ENCODE measurements at regions not wholly inside any gene's neighbourhood (a gene's known extent, or its start where the extent isn't known, plus 50 kb on each side); places are given as distances from the start of the nearest gene placed in this dataset.
"Not testable (repeated sequence)": the region's sequence is repeated elsewhere in the genome, so short reads cannot be mapped to it uniquely, and the experiment has no call there.

DNA sequence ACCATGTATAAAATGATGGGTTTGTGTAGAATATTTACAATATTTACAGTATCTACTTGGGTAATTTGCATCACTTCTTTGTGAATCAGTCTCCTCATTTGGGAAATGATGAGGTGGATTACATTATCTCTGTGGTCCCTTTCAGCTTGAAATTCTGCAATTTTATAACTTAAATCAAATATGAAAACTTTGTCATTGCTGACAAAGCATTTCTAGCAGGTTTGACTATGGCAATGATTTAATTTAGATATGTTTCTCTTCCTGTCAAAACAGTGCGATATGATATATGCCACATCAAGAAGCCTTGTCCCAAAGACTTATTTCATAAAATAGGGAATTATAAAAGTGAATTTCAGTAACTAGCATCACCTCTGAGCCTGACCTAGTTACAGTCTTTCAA is 315.8 kb upstream of the MEIS2 start:
- DNase-seq (ENCODE audit: low spot score): no peak

- no peak for DNase-seq (ENCODE audit: low spot score)
Measured at GRCh38 chr15:37425541-37425940, 325.2 kb upstream of the MEIS2 start.

GRCh38 chr15:37427393-37427792 is 327.0 kb upstream of the MEIS2 start:
- not testable (repeated sequence) for DNase-seq (ENCODE audit: low spot score)

DNA sequence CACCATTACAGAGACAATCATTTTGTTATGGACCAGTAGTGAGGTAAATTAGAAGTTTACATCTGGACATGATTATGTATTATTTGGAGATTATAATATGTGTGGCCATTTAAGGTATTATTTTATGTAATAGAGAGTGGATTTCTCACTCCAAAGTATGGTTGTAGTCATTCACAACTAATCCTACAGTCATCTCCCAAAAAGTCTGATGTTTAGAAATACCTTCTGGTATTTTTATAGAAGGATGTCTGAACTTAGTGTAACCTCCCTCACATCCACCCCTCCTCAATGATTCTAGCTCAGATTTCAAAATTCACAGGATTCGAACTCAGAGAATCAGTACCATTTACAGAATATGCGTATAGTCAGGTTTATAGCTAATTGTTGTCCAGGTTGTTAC is 346.6 kb upstream of the MEIS2 start:
- no peak for DNase-seq (ENCODE audit: low spot score)

DNA sequence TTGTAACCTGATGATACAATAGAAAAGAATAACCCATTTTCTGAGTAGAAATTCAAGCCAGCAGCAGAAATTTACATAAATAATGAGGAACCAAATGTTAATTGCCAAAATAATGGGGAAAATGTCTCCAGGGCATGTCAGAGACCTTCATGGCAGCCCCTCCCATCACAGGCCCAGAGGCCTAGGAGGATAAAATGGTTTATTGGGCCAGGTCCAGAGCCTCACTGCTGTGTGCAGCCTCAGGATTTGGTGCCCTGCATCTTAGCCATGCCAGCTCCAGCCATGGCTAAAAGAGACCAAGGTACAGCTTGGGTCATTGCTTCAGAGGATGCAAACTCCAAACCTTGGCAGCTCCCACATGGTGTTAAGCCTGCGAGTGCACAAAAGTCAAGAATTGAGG is 352.1 kb upstream of the MEIS2 start:
- DNase-seq (ENCODE audit: low spot score): no peak

GRCh38 chr15:37480482-37480881 is 380.1 kb upstream of the MEIS2 start:
- DNase-seq (ENCODE audit: low spot score): no peak

DNA sequence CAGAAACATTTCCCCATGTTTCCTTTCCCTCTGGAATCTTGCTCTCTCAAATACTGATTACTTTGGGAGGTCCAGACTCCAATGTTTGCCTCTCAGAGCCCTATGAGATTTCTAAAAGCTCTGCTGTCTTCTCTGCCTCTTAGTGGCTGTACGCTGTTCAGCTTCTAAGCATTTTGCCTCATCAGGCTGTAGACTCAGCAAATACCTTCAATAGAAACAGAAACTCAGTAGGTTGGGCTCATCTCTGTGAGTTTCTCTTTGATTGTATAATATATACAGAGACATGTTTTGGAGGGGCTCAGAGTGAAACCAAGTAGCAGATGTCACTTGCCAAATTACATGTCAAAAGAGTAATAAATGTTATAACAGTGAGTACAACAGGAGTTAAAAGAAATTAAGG is 380.8 kb upstream of the MEIS2 start:
- no peak for DNase-seq (ENCODE audit: low spot score)

- no peak for DNase-seq (ENCODE audit: low spot score)
Measured at GRCh38 chr15:37483779-37484178, 383.4 kb upstream of the MEIS2 start.

DNA sequence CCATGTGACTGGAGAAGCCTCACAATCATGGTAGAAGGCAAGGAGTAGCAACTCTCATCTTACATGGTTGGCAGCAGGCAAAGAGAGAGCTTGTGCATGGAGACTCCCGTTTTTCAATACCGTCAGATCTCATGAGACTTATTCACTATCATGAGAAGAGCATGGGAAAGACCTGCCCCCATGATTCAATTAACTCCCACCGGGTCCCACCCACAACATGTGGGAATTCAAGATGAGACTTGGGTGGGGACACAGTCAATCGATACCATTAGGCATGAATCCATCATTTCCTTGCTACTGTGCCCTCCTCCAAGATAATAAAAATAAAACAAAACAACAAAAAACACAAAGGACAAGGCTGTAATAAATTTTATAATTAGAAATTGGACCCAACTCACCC is 384.7 kb upstream of the MEIS2 start:
- no peak for DNase-seq (ENCODE audit: low spot score)

DNA sequence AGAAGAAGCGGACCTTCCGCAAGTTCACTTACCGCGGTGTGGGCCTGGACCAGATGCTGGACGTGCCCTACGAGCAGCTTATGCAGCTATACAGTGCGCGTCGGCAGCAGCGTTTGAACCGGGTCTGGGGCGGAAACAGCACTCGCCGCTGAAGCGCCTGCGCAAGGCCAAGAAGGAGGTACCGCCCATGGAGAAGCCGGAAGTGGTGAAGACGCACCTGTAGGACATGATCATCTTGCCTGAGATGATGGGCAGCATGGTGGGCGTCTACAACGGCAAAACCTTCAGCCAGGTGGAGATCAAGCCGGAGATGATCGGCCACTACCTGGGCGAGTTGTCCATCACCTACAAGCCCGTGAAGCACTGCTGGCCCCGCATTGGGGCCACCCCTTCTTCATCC is 390.4 kb upstream of the MEIS2 start:
- DNase-seq (ENCODE audit: low spot score): no peak

GRCh38 chr15:37516621-37517020 is 416.3 kb upstream of the MEIS2 start:
- no peak for DNase-seq (ENCODE audit: low spot score)

DNA sequence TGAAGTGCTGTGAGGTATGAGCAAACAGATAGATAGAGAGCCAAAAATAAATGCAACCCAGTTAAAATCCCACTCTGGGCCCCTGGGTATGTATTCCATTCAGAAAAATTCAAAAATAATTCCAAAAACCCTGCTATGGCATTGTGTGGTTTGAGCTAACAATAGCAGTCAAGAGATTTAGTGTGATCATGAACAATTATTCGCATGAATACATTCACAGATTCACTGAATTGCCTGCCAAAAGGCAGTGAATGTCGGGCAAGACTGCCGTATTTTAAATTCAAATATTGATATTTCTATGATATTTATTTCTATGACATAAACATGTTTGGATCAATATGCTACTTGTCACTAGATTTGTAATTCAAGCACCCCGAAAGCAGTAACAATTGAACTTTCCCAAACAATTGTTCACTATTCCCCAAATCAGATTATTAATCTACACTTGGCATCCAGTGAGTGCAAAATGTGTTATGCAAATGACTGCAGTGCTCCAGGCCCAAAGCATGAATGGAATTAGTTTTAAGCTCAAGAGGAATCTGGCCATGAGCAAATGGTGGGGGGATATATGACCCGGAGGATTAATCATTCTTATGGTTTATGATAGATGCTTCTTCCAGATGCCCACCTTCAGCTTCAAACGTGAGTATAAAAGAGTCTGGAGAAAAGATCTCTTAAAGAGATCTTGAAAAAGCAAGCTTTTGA is 417.0 kb upstream of the MEIS2 start:
- DNase-seq (ENCODE audit: low spot score): no peak

DNA sequence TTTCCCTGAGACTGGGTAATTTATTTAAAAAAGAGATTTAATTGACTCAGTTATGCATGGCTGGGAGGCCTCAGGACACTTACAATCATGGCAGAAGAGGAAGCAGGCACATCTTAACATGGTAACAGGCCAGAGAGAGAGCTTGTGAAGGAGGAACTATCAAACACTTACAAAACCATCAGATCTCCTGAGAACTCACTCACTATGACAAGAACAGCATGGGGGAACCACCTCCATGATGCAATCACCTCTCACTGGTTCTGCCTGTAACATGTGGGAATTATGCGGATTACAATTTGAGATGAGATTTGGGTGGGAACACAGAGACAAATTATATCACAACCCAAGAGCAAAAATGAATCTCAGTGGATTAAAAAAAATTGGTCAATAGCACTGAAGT is 416.0 kb upstream of the TMCO5A start:
- no peak for DNase-seq (ENCODE audit: low spot score)

DNA sequence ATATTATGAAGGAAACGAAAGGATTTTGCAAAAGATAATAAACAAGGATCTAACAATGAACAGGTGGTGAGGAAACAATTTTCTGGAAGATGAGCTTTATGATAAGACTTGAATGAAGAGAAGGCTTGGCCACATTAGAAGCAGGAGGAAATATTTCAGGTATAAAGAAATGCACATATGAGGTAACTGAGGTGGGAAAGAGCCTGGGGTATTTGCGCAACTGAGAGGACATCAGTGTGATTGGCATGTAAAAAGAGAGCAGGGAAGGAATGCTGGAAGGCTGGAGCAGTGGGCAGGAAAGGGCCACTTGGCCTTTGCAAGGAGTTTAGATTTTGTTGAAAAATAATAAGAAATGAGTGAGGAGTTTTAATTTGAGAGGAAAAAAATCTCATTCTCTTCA is 414.4 kb upstream of the TMCO5A start:
- DNase-seq (ENCODE audit: low spot score): no peak

DNA sequence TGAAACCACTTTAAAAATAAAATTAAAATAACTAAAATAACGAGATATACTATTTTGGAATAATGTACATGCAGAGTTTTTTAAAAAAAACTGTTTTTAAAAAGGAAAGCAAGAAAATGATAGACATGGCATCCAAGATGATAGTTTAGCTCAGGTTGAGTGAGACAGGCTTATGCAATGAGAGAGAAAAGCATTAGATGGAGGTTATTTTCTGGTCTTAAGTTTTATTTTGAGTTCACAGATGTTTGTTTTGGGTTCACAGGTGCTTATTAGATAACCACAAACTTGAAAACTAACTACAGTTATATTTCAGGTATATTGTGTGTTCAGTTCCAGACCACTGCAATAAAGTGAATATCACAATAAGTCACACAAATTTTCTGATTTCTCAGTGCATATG is 413.6 kb upstream of the TMCO5A start:
- DNase-seq (ENCODE audit: low spot score): no peak

DNA sequence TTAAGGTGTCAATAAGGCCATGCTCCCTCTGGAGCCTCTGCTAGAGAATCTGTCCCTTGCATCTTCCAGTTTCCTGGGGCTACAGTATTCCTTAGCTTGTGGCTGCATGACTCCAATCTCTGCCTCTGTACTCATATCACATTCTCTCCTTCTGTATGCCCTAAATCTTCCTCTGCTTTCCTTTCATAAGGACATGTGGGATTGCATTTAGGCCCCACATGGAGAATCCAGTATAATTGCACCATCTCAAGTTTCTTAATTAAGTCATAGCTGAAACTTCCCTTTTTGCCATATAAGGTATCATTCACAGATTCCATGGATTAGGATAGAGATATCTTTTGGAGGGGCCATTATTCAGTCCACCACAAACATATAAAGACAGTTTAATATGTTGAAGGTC is 409.8 kb upstream of the TMCO5A start:
- no peak for DNase-seq (ENCODE audit: low spot score)

- no peak for DNase-seq (ENCODE audit: low spot score)
Measured at GRCh38 chr15:37528432-37528831, 406.0 kb upstream of the TMCO5A start.

- peak; percentile 70 for DNase-seq (ENCODE audit: low spot score)
Measured at GRCh38 chr15:37536967-37537605, 397.4 kb upstream of the TMCO5A start.

DNA sequence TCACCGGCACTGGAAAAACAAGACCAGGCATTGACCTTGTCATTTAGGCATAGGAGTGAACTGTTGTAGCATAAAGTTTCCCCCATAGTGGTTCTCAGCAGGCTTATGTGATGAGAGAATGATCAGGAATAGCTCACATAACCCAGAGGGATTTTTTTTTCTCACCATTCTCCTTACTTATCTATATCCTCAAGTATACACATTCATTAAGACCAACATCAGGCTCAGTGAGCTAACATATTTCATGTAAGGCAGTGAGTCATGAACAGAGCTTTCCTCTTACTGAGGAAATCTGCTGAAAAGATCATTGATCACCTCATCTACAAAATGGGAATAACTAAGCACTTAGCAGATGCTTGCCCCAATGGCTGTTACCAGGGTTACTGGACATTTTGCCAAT is 396.6 kb upstream of the TMCO5A start:
- DNase-seq (ENCODE audit: low spot score): peak; percentile 9

DNA sequence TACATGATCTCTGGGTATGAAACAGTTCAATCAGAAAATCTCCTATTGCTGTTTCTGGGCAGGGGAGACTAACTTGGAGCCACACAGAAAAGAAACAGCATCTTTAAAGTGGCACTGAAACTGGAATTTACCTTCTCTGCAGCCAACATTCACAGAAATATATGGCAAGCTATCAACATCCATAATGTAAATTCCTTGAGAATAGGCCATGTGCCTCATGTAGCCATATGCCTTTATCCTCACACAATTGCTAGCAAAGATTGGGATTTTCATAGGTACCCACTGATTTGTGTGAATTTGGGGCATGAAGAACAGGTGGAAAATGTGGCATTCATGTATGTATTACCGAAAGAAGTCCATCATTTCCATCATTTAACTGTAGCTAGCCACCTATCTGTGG is 386.3 kb upstream of the TMCO5A start:
- no peak for DNase-seq (ENCODE audit: low spot score)

GRCh38 chr15:37550360-37551024 is 383.9 kb upstream of the TMCO5A start:
- DNase-seq (ENCODE audit: low spot score): no peak

DNA sequence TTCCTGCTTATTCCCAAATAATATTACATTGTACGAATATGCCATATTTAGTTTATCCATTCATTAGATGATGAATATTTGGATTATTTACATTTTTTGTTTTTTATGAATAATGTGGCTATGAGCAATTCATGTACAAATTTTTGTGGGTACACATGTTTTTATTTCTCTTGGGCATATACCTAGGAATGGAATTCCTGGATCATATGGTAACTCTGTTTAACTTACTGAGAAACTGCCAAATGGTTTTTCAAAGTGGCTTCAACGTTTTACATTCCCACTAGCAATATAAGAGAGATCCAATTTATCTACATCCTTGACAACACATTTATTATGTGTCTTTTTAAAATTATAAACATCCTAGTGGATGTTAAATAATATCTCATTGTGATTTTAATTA is 362.0 kb upstream of the TMCO5A start:
- DNase-seq (ENCODE audit: low spot score): no peak

GRCh38 chr15:37574985-37575384 is 359.5 kb upstream of the TMCO5A start:
- DNase-seq (ENCODE audit: low spot score): peak; percentile 1

DNA sequence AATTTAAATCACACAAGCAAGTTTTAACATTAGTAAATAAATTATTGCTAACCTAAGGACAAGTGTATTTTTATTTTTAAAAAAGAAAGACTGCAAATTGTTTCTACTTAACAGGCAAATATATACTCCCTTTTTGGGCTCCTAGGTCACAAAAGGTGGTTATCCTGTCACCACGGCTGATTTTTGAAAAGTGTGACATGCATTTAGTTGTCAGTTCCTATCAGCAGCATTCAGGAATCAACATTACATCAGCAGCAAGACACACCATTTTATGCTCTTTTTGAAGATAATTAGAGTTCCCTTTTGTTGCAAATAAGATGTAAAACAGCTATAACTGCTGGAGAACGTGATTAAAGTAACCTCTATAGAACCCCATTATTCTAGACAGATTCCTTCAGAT is 357.5 kb upstream of the TMCO5A start:
- DNase-seq (ENCODE audit: low spot score): no peak
